ENCODE measurements at regions not wholly inside any gene's neighbourhood (a gene's known extent, or its start where the extent isn't known, plus 50 kb on each side); places are given as distances from the start of the nearest gene placed in this dataset.

- peaks cover 0 to 4% (median 3%) of the 10 kb centered on the region in 3 donors for H3K27me3 Mint-ChIP-seq (ENCODE audit: low read depth in 3 of 3)
- 92% methylated on average over 7 of the region's 14 CpGs for WGBS (ENCODE audit: insufficient coverage)
Observed at GRCh38 chr13:99867535-99868257, 103.9 kb downstream of the ZIC5 start.

GRCh38 chr13:99866781-99867180 is 104.8 kb downstream of the ZIC5 start:
- no peaks in the 10 kb centered on the region for H3K36me3 ChIP-seq (replicated peaks in 1 of 2; ENCODE audit: control insufficient read depth in 1 of 2, insufficient read depth in 2 of 2, low read length in 2 of 2)
- no peaks in the 10 kb centered on the region for H3K79me2 ChIP-seq (ENCODE audit: insufficient read depth, low read length)
- H3K36me3 Mint-ChIP-seq, result no peaks in the 10 kb centered on the region
- peaks cover 0 to 4% (median 3%) of the 10 kb centered on the region in 3 donors for H3K27me3 Mint-ChIP-seq (ENCODE audit: low read depth in 3 of 3)
- H3K9ac ChIP-seq (ENCODE audit: insufficient read depth, low read length, poor library complexity, severe bottlenecking), result no peak overlapping the region
- H3K4me1 Mint-ChIP-seq, result no peaks in the 10 kb centered on the region
- no peaks in the 10 kb centered on the region for H3K9me3 Mint-ChIP-seq
- no peaks in the 10 kb centered on the region for H4K20me1 ChIP-seq (ENCODE audit: insufficient read depth, low read length)
- no peak overlapping the region for H3K4me2 ChIP-seq (replicated peaks; ENCODE audit: extremely low read depth, low read length, poor library complexity, severe bottlenecking)
- H3K4me1 ChIP-seq (ENCODE audit: control insufficient read depth in 1 of 2, insufficient read depth in 2 of 2, low read length in 2 of 2), result no peaks in the 10 kb centered on the region
- no peak overlapping the region for H3K27ac ChIP-seq (ENCODE audit: low read depth in 1 of 2, low read length in 2 of 2)
- H3K9me3 ChIP-seq (replicated peaks in 1 of 2; ENCODE audit: control insufficient read depth in 1 of 2, insufficient read depth in 1 of 2, low read length in 2 of 2), result no peaks in the 10 kb centered on the region
- no peak for TF ChIP-seq CTCF (IDR thresholded peaks at IDR 0.05)
- intact Hi-C loops (cut with micrococcal nuclease), result no loop called here
- H3K27me3 ChIP-seq (ENCODE audit: control insufficient read depth in 2 of 2, insufficient read depth in 2 of 2, low read length in 2 of 2), result no peaks in the 10 kb centered on the region
- WGBS (ENCODE audit: insufficient coverage), result 95% methylated on average over 3 of the region's 7 CpGs
- H3K4me3 ChIP-seq (replicated peaks in 1 of 3; ENCODE audit: low read depth in 2 of 3, low read length in 3 of 3), result no peak overlapping the region
- no peak overlapping the region for H3K27ac Mint-ChIP-seq
- no peak overlapping the region for H2AFZ ChIP-seq (ENCODE audit: insufficient read depth, low read depth, low read length, poor library complexity, severe bottlenecking)
- H3K4me3 Mint-ChIP-seq, result no peak overlapping the region
- no peak for DNase-seq

More at GRCh38 chr13:99867535-99868257, 103.9 kb downstream of the ZIC5 start:
- no peaks in the 10 kb centered on the region for H4K20me1 ChIP-seq (ENCODE audit: insufficient read depth, low read length)
- H3K27me3 ChIP-seq (ENCODE audit: control insufficient read depth in 2 of 2, insufficient read depth in 2 of 2, low read length in 2 of 2), result no peaks in the 10 kb centered on the region
- H2AFZ ChIP-seq (ENCODE audit: insufficient read depth, low read depth, low read length, poor library complexity, severe bottlenecking), result no peak overlapping the region
- no peak for DNase-seq
- Mint-ChIP-seq H3K9me3 (no peaks in the 10 kb centered on the region), H3K36me3 (no peaks in the 10 kb centered on the region), H3K27ac (no peak overlapping the region), H3K4me1 (no peaks in the 10 kb centered on the region), H3K4me3 (no peak overlapping the region)
- no peak overlapping the region for H3K9ac ChIP-seq (ENCODE audit: insufficient read depth, low read length, poor library complexity, severe bottlenecking)
- H3K4me1 ChIP-seq (ENCODE audit: control insufficient read depth in 1 of 2, insufficient read depth in 2 of 2, low read length in 2 of 2), result no peaks in the 10 kb centered on the region
- no peak for TF ChIP-seq CTCF (IDR thresholded peaks at IDR 0.05)
- no peak overlapping the region for H3K4me2 ChIP-seq (replicated peaks; ENCODE audit: extremely low read depth, low read length, poor library complexity, severe bottlenecking)
- no peaks in the 10 kb centered on the region for H3K9me3 ChIP-seq (replicated peaks in 1 of 2; ENCODE audit: control insufficient read depth in 1 of 2, insufficient read depth in 1 of 2, low read length in 2 of 2)
- no peaks in the 10 kb centered on the region for H3K36me3 ChIP-seq (replicated peaks in 1 of 2; ENCODE audit: control insufficient read depth in 1 of 2, insufficient read depth in 2 of 2, low read length in 2 of 2)
- no peaks in the 10 kb centered on the region for H3K79me2 ChIP-seq (ENCODE audit: insufficient read depth, low read length)
- H3K27ac ChIP-seq (ENCODE audit: low read depth in 1 of 2, low read length in 2 of 2), result no peak overlapping the region
- intact Hi-C loops (cut with micrococcal nuclease), result no loop called here
- no peak overlapping the region for H3K4me3 ChIP-seq (replicated peaks in 1 of 3; ENCODE audit: low read depth in 2 of 3, low read length in 3 of 3)
